ENCODE measurements at regions not wholly inside any gene's neighbourhood (a gene's known extent, or its start where the extent isn't known, plus 50 kb on each side); places are given as distances from the start of the nearest gene placed in this dataset.

DNA sequence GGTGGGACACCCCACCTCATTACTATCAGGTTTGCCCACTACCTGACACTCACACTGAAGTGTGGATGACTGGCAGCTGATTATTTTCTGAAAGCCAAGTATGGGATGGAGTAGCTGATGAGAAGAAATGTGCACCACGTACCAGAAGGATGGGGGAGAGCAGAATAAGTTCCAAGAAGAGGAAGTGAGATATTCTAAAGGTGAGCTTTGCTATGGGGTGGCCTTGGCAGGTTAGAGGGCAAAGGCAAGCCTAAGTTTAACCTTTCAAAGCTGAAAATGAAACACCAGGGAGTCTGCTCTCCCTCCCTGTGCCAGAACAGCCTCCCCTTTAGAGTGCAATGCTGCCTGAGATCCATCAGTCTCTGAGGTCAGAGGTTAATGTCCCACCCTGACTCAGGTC lies 196.1 kb upstream of the OSR1 start:
- ChIA-PET CTCF (no interaction called here), POLR2A (ENCODE audit: unreplicated experiment) (no interaction called here)
- ATAC-seq (no peak), DNase-seq (no peak)
- no peak for TF ChIP-seq CTCF (conservative IDR thresholded peaks at IDR 0.05; ENCODE audit: low read depth, low read length)
- TF ChIP-seq EZH2phosphoT487 (IDR thresholded peaks at IDR 0.05; ENCODE audit: borderline replicate concordance, low read length), result no peak
- no peak for TF ChIP-seq EZH2 (IDR thresholded peaks at IDR 0.05; ENCODE audit: low read length, unreplicated experiment)
- Histone ChIP-seq H3K36me3 (ENCODE audit: low read depth, low read length) (no peaks in the 10 kb centered on the region), H3K9ac (ENCODE audit: low read length) (no peak overlapping the region), H4K20me1 (ENCODE audit: low read length) (no peaks in the 10 kb centered on the region), H3K9me3 (ENCODE audit: low read length) (no peaks in the 10 kb centered on the region), H3K79me2 (ENCODE audit: low read length) (no peaks in the 10 kb centered on the region), H3F3A (ENCODE audit: low read length, unreplicated experiment) (no peaks in the 10 kb centered on the region), H2AFZ (ENCODE audit: low read length) (no peak overlapping the region), H3K4me2 (ENCODE audit: low read length) (no peak overlapping the region), H3K27me3 (ENCODE audit: low read length) (no peaks in the 10 kb centered on the region), H3K9me2 (replicated peaks; ENCODE audit: low read length) (no peaks in the 10 kb centered on the region), H3K27ac (ENCODE audit: low read length) (no peak overlapping the region), H3K4me1 (ENCODE audit: insufficient read depth, low read length) (no peaks in the 10 kb centered on the region), H3K4me3 (ENCODE audit: low read length) (no peak overlapping the region)
- BruUV-seq (replicated peaks), result no TSS peak
- intact Hi-C loops (cut with micrococcal nuclease), result no loop called here

GRCh38 chr2:19552270-19552669 lies 193.8 kb upstream of the OSR1 start:
- DNase-seq (no peak), ATAC-seq (no peak)
- Histone ChIP-seq H3K9me3 (ENCODE audit: low read length) (no peaks in the 10 kb centered on the region), H4K20me1 (ENCODE audit: low read length) (no peaks in the 10 kb centered on the region), H3K27ac (ENCODE audit: low read length) (no peak overlapping the region), H3K4me2 (ENCODE audit: low read length) (no peak overlapping the region), H3K4me1 (ENCODE audit: insufficient read depth, low read length) (no peaks in the 10 kb centered on the region), H3K4me3 (ENCODE audit: low read length) (no peak overlapping the region), H3F3A (ENCODE audit: low read length, unreplicated experiment) (no peaks in the 10 kb centered on the region), H2AFZ (ENCODE audit: low read length) (no peak overlapping the region), H3K79me2 (ENCODE audit: low read length) (no peaks in the 10 kb centered on the region), H3K27me3 (ENCODE audit: low read length) (no peaks in the 10 kb centered on the region), H3K9me2 (replicated peaks; ENCODE audit: low read length) (no peaks in the 10 kb centered on the region), H3K36me3 (ENCODE audit: low read depth, low read length) (no peaks in the 10 kb centered on the region), H3K9ac (ENCODE audit: low read length) (no peak overlapping the region)
- intact Hi-C loops (cut with micrococcal nuclease), result no loop called here
- CTCF ChIA-PET, result no interaction called here
- no TSS peak for BruUV-seq (replicated peaks)
- POLR2A ChIA-PET (ENCODE audit: unreplicated experiment), result no interaction called here
- no peak for TF ChIP-seq EZH2 (IDR thresholded peaks at IDR 0.05; ENCODE audit: low read length, unreplicated experiment)
- TF ChIP-seq EZH2phosphoT487 (IDR thresholded peaks at IDR 0.05; ENCODE audit: borderline replicate concordance, low read length), result no peak
- TF ChIP-seq CTCF (conservative IDR thresholded peaks at IDR 0.05; ENCODE audit: low read depth, low read length), result no peak

GRCh38 chr2:19550750-19551149 lies 192.3 kb upstream of the OSR1 start:
- H3K4me2 ChIP-seq (ENCODE audit: low read length), result no peak overlapping the region
- no peak overlapping the region for H3K9ac ChIP-seq (ENCODE audit: low read length)
- ChIA-PET CTCF (no interaction called here), POLR2A (ENCODE audit: unreplicated experiment) (no interaction called here)
- H3K27ac ChIP-seq (ENCODE audit: low read length), result no peak overlapping the region
- H3F3A ChIP-seq (ENCODE audit: low read length, unreplicated experiment), result no peaks in the 10 kb centered on the region
- intact Hi-C loops (cut with micrococcal nuclease), result no loop called here
- H3K79me2 ChIP-seq (ENCODE audit: low read length), result no peaks in the 10 kb centered on the region
- no peaks in the 10 kb centered on the region for H3K27me3 ChIP-seq (ENCODE audit: low read length)
- TF ChIP-seq EZH2 (IDR thresholded peaks at IDR 0.05; ENCODE audit: low read length, unreplicated experiment) (no peak), CTCF (conservative IDR thresholded peaks at IDR 0.05; ENCODE audit: low read depth, low read length) (no peak), EZH2phosphoT487 (IDR thresholded peaks at IDR 0.05; ENCODE audit: borderline replicate concordance, low read length) (no peak)
- ATAC-seq (no peak), DNase-seq (no peak)
- no peaks in the 10 kb centered on the region for H3K9me2 ChIP-seq (replicated peaks; ENCODE audit: low read length)
- H3K4me3 ChIP-seq (ENCODE audit: low read length), result no peak overlapping the region
- H3K9me3 ChIP-seq (ENCODE audit: low read length), result no peaks in the 10 kb centered on the region
- no peaks in the 10 kb centered on the region for H4K20me1 ChIP-seq (ENCODE audit: low read length)
- H3K36me3 ChIP-seq (ENCODE audit: low read depth, low read length), result no peaks in the 10 kb centered on the region
- no TSS peak for BruUV-seq (replicated peaks)
- H3K4me1 ChIP-seq (ENCODE audit: insufficient read depth, low read length), result no peaks in the 10 kb centered on the region
- H2AFZ ChIP-seq (ENCODE audit: low read length), result no peak overlapping the region

Measured in PC-3 (cell line).